Peyer's patch (tissue), 4 donors: ENCODE measurements at regions not wholly inside any gene's neighbourhood (a gene's known extent, or its start where the extent isn't known, plus 50 kb on each side); places are given as distances from the start of the nearest gene placed in this dataset.
A peak's percentile ranks its signal among the peaks of the same experiment; 100 is the strongest.

ENCODE experiments used
- DNase-seq, 3 donors: peaks; one replicate each; pipeline ENCODE4 v3.0.0-alpha.2; 2017 to 2019
- H3K27ac ChIP-seq, 4 donors: fragments of 200-600 bp; sonication (generic); one replicate each; pipeline ENCODE4 v1.5.1; 2016 to 2019
- H3K27me3 ChIP-seq, 2 donors: fragments of 200-600 bp; sonication (generic); one replicate each; pipeline ENCODE4 v1.5.1; 2019
- H3K36me3 ChIP-seq, 3 donors: fragments of 200-600 bp; sonication (generic); one replicate each; pipeline ENCODE4 v1.5.1; 2016 to 2019
- H3K4me1 ChIP-seq, 4 donors: fragments of 200-600 bp; sonication (generic); one replicate each; pipeline ENCODE4 v1.5.1; 2016 to 2019
- H3K4me3 ChIP-seq, 4 donors: fragments of 200-600 bp; sonication (generic); 1 replicate in 3 of 4; 2 replicates in 1 of 4; pipeline ENCODE4 v1.5.1; 2016 to 2019; ENCODE audit warnings: mild to moderate bottlenecking in 1 of 4
- H3K9me3 ChIP-seq, 4 donors: fragments of 200-600 bp; sonication (generic); one replicate each; pipeline ENCODE4 v1.5.1; 2016 to 2019; ENCODE audit warnings: mild to moderate bottlenecking in 1 of 4
- POLR2A ChIP-seq, 2 donors: fragments of 450-650 bp; IDR thresholded peaks; one replicate each; pipeline ENCODE4 v1.5.1; 2017; ENCODE audit warnings: antibody characterized with exemption in 2 of 2, mild to moderate bottlenecking in 2 of 2, moderate library complexity in 2 of 2
- TF ChIP-seq, protein P1 (sequence below), 6 experiments: fragments of 450-650 bp in 4 of 6; fragments of 200-600 bp in 2 of 6; sonication (generic) in 1 of 6; IDR thresholded peaks; one replicate each; pipeline ENCODE4 v1.5.1; 2017 to 2019; ENCODE audit warnings: antibody characterized with exemption in 6 of 6, mild to moderate bottlenecking in 3 of 6, moderate library complexity in 1 of 6

DNA sequence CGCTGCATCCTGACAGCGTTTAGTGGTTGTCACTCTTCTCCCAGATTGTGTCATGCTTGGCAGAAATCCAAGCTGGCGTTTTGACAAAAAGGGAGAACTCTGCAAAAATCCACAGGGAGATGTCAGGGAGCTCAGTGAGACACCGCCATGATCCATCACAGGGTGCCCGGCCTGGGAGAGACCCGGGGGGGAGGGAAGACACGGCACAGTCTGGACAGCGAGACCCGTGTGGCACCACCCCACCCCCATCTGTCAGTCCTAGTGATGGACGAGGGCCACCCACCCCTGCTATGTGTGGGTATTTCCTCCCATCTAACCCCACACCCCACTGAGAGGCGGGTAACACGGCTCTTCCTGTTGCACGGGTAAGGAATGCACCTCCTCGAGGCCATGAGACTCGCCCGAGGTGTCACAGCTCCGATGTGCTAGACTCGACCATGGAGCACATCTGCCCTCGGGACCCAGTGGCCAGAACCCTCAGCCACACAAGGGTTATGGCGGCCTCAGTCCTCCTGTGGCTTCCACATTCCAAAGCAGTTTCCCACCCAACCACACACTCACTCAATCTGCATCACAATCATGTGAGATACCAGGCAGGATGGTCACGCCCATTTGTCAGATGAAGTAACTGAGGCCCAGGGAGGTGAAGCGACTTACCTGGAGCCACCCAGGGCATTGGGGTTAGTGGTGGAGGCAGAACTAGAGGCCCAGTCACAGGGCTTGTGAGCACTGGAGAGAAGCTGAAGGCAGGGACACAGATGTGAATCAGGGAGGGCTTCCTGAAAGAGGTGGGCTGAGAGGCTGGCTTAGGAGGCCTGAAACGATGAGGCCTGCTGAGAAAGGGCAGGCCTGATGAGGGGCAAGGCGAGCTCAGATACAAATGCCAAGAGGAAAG, 688.5 kb downstream of the MATN1 start:
- no peaks in the 10 kb centered on the region for H3K27me3 ChIP-seq
- no peak overlapping the region for H3K4me3 ChIP-seq
- H3K9me3 ChIP-seq = peaks cover 0 to 3% (median 0%) of the 10 kb centered on the region in 4 donors
- peak in 1 of 3 donors; percentile 40 for DNase-seq
- no peaks in the 10 kb centered on the region for H3K36me3 ChIP-seq
- peaks cover 0 to 5% (median 0%) of the 10 kb centered on the region in 4 donors for H3K4me1 ChIP-seq
- no peak overlapping the region for H3K27ac ChIP-seq
- TF ChIP-seq, protein P1, sequence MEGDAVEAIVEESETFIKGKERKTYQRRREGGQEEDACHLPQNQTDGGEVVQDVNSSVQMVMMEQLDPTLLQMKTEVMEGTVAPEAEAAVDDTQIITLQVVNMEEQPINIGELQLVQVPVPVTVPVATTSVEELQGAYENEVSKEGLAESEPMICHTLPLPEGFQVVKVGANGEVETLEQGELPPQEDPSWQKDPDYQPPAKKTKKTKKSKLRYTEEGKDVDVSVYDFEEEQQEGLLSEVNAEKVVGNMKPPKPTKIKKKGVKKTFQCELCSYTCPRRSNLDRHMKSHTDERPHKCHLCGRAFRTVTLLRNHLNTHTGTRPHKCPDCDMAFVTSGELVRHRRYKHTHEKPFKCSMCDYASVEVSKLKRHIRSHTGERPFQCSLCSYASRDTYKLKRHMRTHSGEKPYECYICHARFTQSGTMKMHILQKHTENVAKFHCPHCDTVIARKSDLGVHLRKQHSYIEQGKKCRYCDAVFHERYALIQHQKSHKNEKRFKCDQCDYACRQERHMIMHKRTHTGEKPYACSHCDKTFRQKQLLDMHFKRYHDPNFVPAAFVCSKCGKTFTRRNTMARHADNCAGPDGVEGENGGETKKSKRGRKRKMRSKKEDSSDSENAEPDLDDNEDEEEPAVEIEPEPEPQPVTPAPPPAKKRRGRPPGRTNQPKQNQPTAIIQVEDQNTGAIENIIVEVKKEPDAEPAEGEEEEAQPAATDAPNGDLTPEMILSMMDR (IDR thresholded peaks at IDR 0.05) = no peak
- no peak for TF ChIP-seq POLR2A (IDR thresholded peaks at IDR 0.05)

DNA sequence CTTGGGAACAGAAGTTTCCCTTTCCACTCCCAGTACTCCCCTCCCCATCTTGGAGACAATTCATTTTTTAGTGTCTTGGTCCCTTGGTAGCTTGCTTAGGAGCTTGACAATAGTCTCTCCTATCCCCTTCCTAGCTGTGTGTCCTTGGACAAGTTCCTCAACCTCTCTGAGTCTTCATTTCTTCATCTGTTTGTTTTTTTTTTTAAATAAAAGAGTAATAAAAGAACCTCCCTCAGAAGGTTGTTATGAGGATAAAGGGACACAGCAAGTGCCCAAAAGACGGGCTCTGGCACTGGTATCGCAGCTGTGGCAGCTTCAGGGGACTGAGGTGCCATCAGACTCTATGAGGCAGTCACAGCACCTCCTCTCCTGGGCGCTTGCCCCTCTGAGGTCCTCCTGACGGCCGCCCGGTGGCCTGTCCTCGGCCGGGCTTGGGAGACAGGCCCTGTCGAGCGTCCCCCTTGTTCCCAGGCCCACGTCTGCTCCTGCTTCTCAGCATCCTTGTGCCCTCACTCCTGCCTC, 689.2 kb downstream of the MATN1 start:
- no peaks in the 10 kb centered on the region for H3K4me1 ChIP-seq
- H3K27me3 ChIP-seq = no peaks in the 10 kb centered on the region
- no peak for TF ChIP-seq POLR2A (IDR thresholded peaks at IDR 0.05)
- peak in 1 of 3 donors; percentile 14 for DNase-seq
- H3K9me3 ChIP-seq = peaks cover 0 to 3% (median 0%) of the 10 kb centered on the region in 4 donors
- no peak overlapping the region for H3K4me3 ChIP-seq
- H3K27ac ChIP-seq = no peak overlapping the region
- H3K36me3 ChIP-seq = no peaks in the 10 kb centered on the region

DNA sequence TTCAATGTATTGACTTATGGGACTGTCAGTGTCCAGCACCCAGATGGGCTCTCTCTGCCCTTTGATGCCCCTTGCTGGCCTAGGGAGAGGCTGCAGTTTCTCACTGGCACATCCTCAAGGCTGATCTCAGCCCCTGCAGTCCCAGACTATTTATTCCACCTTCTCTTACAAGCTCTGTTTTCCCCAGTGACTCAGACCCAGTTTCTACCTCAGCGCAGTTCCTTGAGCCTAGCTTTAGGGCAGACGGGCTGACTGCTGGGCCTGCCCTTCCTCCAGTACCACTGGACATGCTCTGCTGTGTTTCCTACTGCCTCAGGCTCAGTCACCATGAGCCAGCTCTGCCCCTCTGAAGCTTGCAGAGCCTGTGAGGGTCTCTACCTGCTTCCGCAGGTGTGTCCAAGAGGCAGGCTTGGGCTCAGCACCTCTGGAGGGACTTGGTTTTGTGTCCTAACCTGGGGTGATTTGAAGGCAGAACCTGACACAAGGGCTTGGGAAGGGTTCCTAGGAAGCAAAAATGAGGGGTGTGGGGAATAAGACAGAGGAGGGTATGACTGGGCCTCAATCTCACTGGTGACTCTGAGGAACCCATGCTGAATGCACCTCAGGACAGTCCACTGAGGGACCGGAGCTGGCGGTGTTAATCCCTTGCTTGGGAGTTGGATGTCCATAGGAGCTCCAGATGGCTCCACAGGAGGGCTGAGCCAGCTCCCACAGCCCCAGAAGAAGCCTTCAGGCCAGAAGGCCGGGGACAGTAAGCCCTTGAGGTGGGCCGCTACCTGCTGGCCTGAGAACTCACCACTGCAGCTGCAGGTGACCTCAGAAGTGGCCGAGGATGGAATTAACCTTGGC, 689.9 kb downstream of the MATN1 start:
- Histone ChIP-seq H3K36me3 (no peaks in the 10 kb centered on the region), H3K27me3 (no peaks in the 10 kb centered on the region), H3K27ac (no peak overlapping the region), H3K4me1 (no peaks in the 10 kb centered on the region), H3K9me3 (peaks cover 0 to 3% (median 0%) of the 10 kb centered on the region in 4 donors), H3K4me3 (no peak overlapping the region)
- no peak for TF ChIP-seq POLR2A (IDR thresholded peaks at IDR 0.05)
- TF ChIP-seq, protein P1 (IDR thresholded peaks at IDR 0.05) = no peak
- DNase-seq = peak in 1 of 3 donors; percentile 24

DNA sequence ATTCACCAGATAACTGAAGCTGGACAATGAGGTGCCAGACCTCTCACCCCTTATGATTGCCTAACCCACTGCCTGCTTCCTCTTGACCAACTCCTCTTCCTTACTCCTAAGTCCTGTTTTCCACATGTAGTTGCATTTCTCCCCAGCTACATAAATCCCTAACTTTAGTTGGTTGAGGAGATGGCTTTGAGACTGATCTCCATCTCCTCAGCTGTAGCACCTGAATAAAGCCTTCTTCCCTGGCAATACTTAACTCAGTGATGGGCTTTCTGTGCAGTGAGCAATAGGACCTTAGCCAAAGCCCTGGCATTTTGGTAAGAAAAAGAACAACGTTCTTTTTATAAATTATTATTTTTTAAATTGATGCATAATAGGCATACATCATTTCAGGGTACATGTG, 691.1 kb downstream of the MATN1 start:
- no peaks in the 10 kb centered on the region for H3K4me1 ChIP-seq
- no peak overlapping the region for H3K27ac ChIP-seq
- no peak for TF ChIP-seq POLR2A (IDR thresholded peaks at IDR 0.05)
- TF ChIP-seq, protein P1 (IDR thresholded peaks at IDR 0.05) = no peak
- DNase-seq = no peak
- H3K36me3 ChIP-seq = no peaks in the 10 kb centered on the region
- H3K9me3 ChIP-seq = peaks cover 0 to 3% (median 0%) of the 10 kb centered on the region in 4 donors
- H3K4me3 ChIP-seq = no peak overlapping the region
- H3K27me3 ChIP-seq = no peaks in the 10 kb centered on the region

DNA sequence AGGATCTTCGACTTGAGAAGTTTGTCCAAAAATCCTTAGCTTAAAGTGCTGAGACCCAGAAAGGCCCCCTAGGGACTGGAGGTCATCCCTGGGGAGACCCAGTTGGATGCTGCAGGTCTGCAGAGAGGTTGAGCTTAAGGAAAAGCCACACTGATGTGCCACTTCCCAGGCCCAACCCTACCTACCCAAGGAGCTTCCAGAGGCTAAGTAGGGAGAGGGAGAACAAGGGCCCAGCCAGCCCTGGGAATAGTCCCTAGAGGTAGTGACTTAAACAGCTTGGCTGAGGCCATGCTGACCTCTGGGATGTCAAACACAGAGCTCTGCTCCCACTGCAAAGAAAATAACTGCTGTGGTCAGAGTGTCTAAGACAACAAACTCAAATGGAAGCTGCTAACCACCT, 693.7 kb downstream of the MATN1 start:
- H3K27me3 ChIP-seq = no peaks in the 10 kb centered on the region
- no peak for TF ChIP-seq POLR2A (IDR thresholded peaks at IDR 0.05)
- TF ChIP-seq, protein P1 (IDR thresholded peaks at IDR 0.05) = no peak
- H3K4me3 ChIP-seq = no peak overlapping the region
- H3K9me3 ChIP-seq = peaks cover 0 to 3% (median 0%) of the 10 kb centered on the region in 4 donors
- no peak overlapping the region for H3K27ac ChIP-seq
- H3K36me3 ChIP-seq = no peaks in the 10 kb centered on the region
- H3K4me1 ChIP-seq = no peaks in the 10 kb centered on the region
- no peak for DNase-seq
